WTC11 (cell line): ENCODE measurements at regions not wholly inside any gene's neighbourhood (a gene's known extent, or its start where the extent isn't known, plus 50 kb on each side); places are given as distances from the start of the nearest gene placed in this dataset.

Source experiments
- ATAC-seq: fragments of 200-7000 bp; cut with Tn5 transposase; 2 replicates; pipeline ENCODE4 v1.10.0; 2021; ENCODE audit warnings: mild to moderate bottlenecking, moderate library complexity
- CTCF ChIA-PET: fragments of 300-600 bp; sonication (Branson Sonifier 250); formaldehyde crosslinking; loops from one replicate; lab custom pipeline; 2021; ENCODE audit warnings: antibody characterized with exemption; lab: Charles Lee
- POLR2A ChIA-PET: fragments of 350-600 bp; sonication (Branson Sonifier 250); formaldehyde crosslinking; loops from one replicate; lab custom pipeline; 2021; ENCODE audit warnings: antibody characterized with exemption; lab: Charles Lee
- DNase-seq: peaks from one replicate; pipeline ENCODE4 v3.0.0; 2021; ENCODE audit warnings: low spot score
- H3K27ac Mint-ChIP-seq: 2 replicates; pipeline ENCODE4 v1.8.0; 2021; ENCODE audit warnings: mixed read lengths
- H3K27me3 Mint-ChIP-seq: 2 replicates; pipeline ENCODE4 v1.8.0; 2021; ENCODE audit warnings: low read depth, mild to moderate bottlenecking, moderate library complexity, mixed read lengths
- H3K36me3 Mint-ChIP-seq: 2 replicates; pipeline ENCODE4 v1.8.0; 2021; ENCODE audit warnings: mixed read lengths
- H3K4me1 Mint-ChIP-seq: 2 replicates; pipeline ENCODE4 v1.8.0; 2022; ENCODE audit warnings: mixed read lengths
- H3K4me3 Mint-ChIP-seq: 2 replicates; pipeline ENCODE4 v1.8.0; 2021; ENCODE audit warnings: mild to moderate bottlenecking, moderate library complexity, mixed read lengths
- H3K9me3 Mint-ChIP-seq: 2 replicates; pipeline ENCODE4 v1.8.0; 2021; ENCODE audit warnings: mixed read lengths
- AR ChIP-seq: fragments of 250-450 bp; sonication (Bioruptor Pico); IDR thresholded peaks from 2 replicates; pipeline ENCODE4 v1.9.0; 2021; ENCODE audit warnings: mild to moderate bottlenecking
- ATF6 ChIP-seq: sonication (generic); formaldehyde crosslinking; IDR thresholded peaks from 2 replicates; pipeline ENCODE4 v1.8.1; 2023; ENCODE audit warnings: mild to moderate bottlenecking, missing genetic modification reagents
- E2F5 ChIP-seq: sonication (generic); formaldehyde crosslinking; IDR thresholded peaks from 2 replicates; pipeline ENCODE4 v1.8.1; 2022; ENCODE audit warnings: mild to moderate bottlenecking, moderate library complexity, missing genetic modification reagents
- ERG ChIP-seq: fragments of 250-450 bp; sonication (Bioruptor Pico); IDR thresholded peaks from 2 replicates; pipeline ENCODE4 v1.8.0; 2021; ENCODE audit warnings: mild to moderate bottlenecking
- FOXP4 ChIP-seq: sonication (generic); formaldehyde crosslinking; IDR thresholded peaks from 2 replicates; pipeline ENCODE4 v1.8.0; 2022; ENCODE audit warnings: mild to moderate bottlenecking, missing genetic modification reagents
- HMGXB4 ChIP-seq: sonication (generic); formaldehyde crosslinking; IDR thresholded peaks from 2 replicates; pipeline ENCODE4 v1.8.1; 2023; ENCODE audit warnings: mild to moderate bottlenecking, moderate library complexity, missing genetic modification reagents
- MLX ChIP-seq: sonication (generic); formaldehyde crosslinking; IDR thresholded peaks from 2 replicates; pipeline ENCODE4 v1.8.1; 2023; ENCODE audit warnings: mild to moderate bottlenecking, missing genetic modification reagents, moderate library complexity
- NFATC4 ChIP-seq: fragments of 250-450 bp; sonication (Bioruptor Pico); IDR thresholded peaks from 2 replicates; pipeline ENCODE4 v1.9.0; 2021; ENCODE audit warnings: mild to moderate bottlenecking
- NR1H2 ChIP-seq: sonication (generic); formaldehyde crosslinking; IDR thresholded peaks from 2 replicates; pipeline ENCODE4 v1.9.0; 2021; ENCODE audit warnings: mild to moderate bottlenecking, moderate library complexity, missing genetic modification reagents
- NR2C2 ChIP-seq: sonication (generic); formaldehyde crosslinking; IDR thresholded peaks from 2 replicates; pipeline ENCODE4 v1.8.0; 2022; ENCODE audit warnings: mild to moderate bottlenecking, missing genetic modification reagents
- OVOL2 ChIP-seq: fragments of 250-450 bp; sonication (Bioruptor Pico); IDR thresholded peaks from 2 replicates; pipeline ENCODE4 v1.9.0; 2021; ENCODE audit warnings: mild to moderate bottlenecking, borderline replicate concordance
- PREB ChIP-seq: sonication (generic); formaldehyde crosslinking; IDR thresholded peaks from 2 replicates; pipeline ENCODE4 v1.8.1; 2022; ENCODE audit warnings: mild to moderate bottlenecking, missing genetic modification reagents, moderate library complexity, borderline replicate concordance
- ZNF263 ChIP-seq: sonication (generic); formaldehyde crosslinking; IDR thresholded peaks from 2 replicates; pipeline ENCODE4 v1.8.1; 2022; ENCODE audit warnings: low read depth, mild to moderate bottlenecking, moderate library complexity, missing genetic modification reagents
- ZNF281 ChIP-seq: sonication (generic); formaldehyde crosslinking; IDR thresholded peaks from 2 replicates; pipeline ENCODE4 v1.8.0; 2023; ENCODE audit warnings: mild to moderate bottlenecking, missing genetic modification reagents
- ZNF425 ChIP-seq: fragments of 250-450 bp; sonication (Bioruptor Pico); conservative IDR thresholded peaks from 2 replicates; pipeline ENCODE4 v1.9.0; 2021; ENCODE audit warnings: mild to moderate bottlenecking

- H3K9me3 Mint-ChIP-seq = no peaks in the 10 kb centered on the region
- TF ChIP-seq PREB (CRISPR knock-in tag) = no peak
- TF ChIP-seq MLX (CRISPR knock-in tag) = no peak
- no peak for TF ChIP-seq NR1H2 (CRISPR knock-in tag)
- TF ChIP-seq ZNF281 (CRISPR knock-in tag) = no peak
- TF ChIP-seq FOXP4 (CRISPR knock-in tag) = no peak
- no peak for TF ChIP-seq ZNF263 (CRISPR knock-in tag)
- peaks cover 11% of the 10 kb centered on the region for H3K4me1 Mint-ChIP-seq
- no peaks in the 10 kb centered on the region for H3K27me3 Mint-ChIP-seq
- ChIA-PET CTCF (no interaction called here), POLR2A (no interaction called here)
- DNase-seq = no peak
- no peak for ATAC-seq
- H3K27ac Mint-ChIP-seq = no peak overlapping the region
- H3K4me3 Mint-ChIP-seq = no peak overlapping the region
- H3K36me3 Mint-ChIP-seq = no peaks in the 10 kb centered on the region
These were observed 184.5 kb upstream of the BMPER start for GRCh38 chr7:33720870-33721269.

GRCh38 chr7:33721895-33722294 is 183.4 kb upstream of the BMPER start:
- Mint-ChIP-seq H3K27me3 (no peaks in the 10 kb centered on the region), H3K4me1 (peaks cover 14% of the 10 kb centered on the region), H3K9me3 (no peaks in the 10 kb centered on the region), H3K36me3 (no peaks in the 10 kb centered on the region), H3K4me3 (no peak overlapping the region), H3K27ac (no peak overlapping the region)
- CTCF ChIA-PET = interaction anchor here (0.9 kb wide), 1 partner anchor 11 kb away, joined by 3 read pairs; no protein-coding TSS in a partner anchor
- ATAC-seq (no peak), DNase-seq (no peak)
- POLR2A ChIA-PET = no interaction called here
- TF ChIP-seq HMGXB4 (CRISPR knock-in tag) = no peak
- TF ChIP-seq ERG = no peak
- no peak for TF ChIP-seq ZNF425
- TF ChIP-seq NR2C2 (CRISPR knock-in tag) = no peak
- no peak for TF ChIP-seq OVOL2 (CRISPR knock-in tag)
- no peak for TF ChIP-seq ATF6 (CRISPR knock-in tag)
- TF ChIP-seq AR (CRISPR knock-in tag) = no peak
- no peak for TF ChIP-seq NFATC4 (CRISPR knock-in tag)
- TF ChIP-seq E2F5 (CRISPR knock-in tag) = no peak
